AG09319 (cell line): ENCODE measurements at regions not wholly inside any gene's neighbourhood (a gene's known extent, or its start where the extent isn't known, plus 50 kb on each side); places are given as distances from the start of the nearest gene placed in this dataset.

Experiments
- DNase-seq: peaks from one replicate; pipeline ENCODE4 v3.0.0-alpha.2; 2010; ENCODE audit warnings: low read depth; ENCODE audit errors: extremely low read depth
- TF ChIP-seq, protein P1 (sequence below): IDR thresholded peaks from 2 replicates; pipeline ENCODE4 v1.5.1; 2011; ENCODE audit warnings: low read depth, mild to moderate bottlenecking, inconsistent platforms, low read length, moderate library complexity

DNA sequence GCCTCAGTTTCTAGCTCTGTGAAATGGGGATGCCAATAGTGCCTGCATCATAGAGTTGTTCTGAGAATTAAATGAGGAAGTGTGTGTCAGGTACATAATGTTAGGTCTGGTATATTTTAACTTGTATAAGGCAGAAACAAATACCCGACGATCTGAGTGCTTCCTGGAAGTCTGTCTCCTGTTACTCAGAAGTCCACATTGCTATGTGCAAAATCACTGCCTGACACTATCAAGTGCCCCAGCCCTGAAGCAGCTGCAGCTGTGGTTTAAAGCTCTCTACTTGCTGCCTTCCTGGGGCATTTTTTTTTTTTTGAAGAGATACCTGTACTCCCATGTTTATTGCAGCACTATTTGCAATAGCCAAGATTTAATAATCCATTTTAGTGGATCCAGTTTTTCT is 125.3 kb downstream of the SLC4A3 start:
- TF ChIP-seq, protein P1, sequence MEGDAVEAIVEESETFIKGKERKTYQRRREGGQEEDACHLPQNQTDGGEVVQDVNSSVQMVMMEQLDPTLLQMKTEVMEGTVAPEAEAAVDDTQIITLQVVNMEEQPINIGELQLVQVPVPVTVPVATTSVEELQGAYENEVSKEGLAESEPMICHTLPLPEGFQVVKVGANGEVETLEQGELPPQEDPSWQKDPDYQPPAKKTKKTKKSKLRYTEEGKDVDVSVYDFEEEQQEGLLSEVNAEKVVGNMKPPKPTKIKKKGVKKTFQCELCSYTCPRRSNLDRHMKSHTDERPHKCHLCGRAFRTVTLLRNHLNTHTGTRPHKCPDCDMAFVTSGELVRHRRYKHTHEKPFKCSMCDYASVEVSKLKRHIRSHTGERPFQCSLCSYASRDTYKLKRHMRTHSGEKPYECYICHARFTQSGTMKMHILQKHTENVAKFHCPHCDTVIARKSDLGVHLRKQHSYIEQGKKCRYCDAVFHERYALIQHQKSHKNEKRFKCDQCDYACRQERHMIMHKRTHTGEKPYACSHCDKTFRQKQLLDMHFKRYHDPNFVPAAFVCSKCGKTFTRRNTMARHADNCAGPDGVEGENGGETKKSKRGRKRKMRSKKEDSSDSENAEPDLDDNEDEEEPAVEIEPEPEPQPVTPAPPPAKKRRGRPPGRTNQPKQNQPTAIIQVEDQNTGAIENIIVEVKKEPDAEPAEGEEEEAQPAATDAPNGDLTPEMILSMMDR: no peak
- no peak for DNase-seq

DNA sequence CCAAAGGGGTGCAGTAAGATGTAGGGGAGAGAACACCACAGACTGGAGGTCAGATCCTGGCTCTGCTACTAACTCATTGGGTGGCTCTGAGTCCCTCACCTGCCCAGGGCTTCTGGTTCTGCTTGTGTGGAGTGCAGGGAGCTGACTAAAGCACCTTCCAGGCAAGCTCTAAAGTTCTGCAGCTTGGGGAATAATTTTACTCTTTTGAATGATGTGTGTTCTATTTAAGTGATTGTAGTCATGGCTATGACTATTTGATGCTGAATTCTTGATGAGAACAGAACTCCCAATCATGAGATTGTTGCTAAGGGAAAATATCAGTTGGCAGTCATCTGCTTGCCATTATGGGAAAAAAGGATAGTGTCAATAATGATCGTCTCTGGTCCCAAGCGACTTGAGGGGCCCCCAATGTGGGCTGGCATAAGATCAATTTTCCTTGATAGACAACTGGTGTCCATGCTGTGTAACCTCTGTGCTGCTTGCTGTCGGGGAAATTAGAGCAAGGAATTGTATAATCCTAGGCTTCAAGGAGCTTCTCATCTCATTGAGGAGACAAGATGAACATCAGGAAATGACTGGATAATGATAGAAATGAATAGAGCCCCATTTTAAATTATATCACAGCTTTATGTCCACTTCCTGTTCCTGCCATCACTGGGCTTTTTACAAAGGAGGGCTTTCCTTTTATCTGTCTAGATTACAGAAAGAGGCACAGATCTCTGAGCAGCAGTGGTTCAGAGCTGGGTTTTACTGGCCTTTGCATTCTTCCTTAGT is 131.7 kb downstream of the SLC4A3 start:
- TF ChIP-seq, protein P1: no peak

DNA sequence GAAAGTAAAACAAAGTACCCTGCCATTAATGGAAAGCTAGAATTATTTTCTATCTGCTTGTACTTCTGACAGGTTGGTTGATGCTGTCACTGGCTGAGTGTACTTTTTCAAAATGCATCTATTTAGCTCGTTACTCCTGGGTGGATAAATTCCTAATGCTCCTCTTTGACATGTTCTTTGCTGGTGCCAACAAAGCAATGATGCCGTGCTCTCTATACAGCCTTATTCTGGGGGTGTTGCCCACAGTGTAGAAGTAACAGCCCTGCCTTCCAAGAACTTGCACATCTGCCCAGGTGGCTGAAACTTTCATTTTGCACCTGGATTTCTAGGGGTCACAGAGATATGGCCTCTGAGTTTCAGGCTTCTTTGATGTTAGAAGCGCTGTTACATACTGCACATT is 132.4 kb downstream of the SLC4A3 start:
- TF ChIP-seq, protein P1: no peak
- no peak for DNase-seq

More for the DNA sequence above, 131.7 kb downstream of the SLC4A3 start:
- DNase-seq: no peak

DNA sequence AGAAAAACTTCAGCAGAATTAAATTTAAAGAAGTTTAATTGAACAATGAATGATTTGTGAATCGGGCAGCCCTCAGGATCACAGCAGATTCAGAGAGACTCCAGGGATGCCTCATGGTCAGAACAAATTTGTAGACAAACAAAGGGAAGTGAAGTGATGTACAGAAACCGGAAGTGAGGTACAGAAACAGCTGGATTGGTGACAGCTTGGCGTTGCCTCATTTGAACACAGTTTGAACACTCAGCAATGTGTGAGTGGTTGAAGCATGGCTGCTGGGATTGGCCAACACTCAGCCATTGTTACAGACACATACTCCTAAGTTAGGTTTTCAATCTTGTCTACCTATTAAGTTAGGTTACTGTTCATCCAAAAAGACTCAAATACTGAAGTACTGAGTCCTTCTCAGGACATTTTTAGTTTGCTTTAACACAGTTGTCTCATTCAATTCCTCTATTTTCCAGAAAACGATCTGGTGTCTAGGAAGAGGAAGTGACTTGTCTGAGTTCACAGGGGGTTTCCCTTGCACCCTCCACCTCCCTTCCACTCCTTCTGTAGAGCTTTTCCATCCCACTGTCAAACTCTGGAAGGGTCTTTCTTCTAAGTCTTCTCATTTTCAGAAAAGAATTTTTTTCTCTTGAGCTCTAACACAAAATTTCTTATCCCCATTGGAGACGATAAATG is 137.9 kb downstream of the SLC4A3 start:
- TF ChIP-seq, protein P1: no peak
- DNase-seq: no peak

DNA sequence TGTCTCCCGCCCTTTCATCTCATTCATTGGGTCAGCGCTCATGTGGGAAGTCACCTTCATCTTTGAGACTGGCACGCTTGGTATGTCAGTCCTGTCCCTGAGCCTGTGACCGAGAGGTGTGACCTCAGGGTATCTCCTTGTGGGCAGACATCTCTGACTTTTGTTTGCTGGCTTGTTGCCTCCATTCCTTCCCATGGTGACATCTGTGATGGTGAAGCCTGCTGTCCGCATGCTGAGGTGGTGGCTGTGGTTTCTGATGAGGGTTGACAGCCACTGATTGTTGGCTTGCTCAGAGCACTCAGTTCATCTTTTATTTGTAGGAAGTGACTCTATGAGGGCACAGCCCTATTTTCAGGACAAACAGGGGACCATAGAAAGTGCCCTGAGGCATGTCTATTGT is 139.2 kb downstream of the SLC4A3 start:
- no peak for DNase-seq
- TF ChIP-seq, protein P1: no peak

DNA sequence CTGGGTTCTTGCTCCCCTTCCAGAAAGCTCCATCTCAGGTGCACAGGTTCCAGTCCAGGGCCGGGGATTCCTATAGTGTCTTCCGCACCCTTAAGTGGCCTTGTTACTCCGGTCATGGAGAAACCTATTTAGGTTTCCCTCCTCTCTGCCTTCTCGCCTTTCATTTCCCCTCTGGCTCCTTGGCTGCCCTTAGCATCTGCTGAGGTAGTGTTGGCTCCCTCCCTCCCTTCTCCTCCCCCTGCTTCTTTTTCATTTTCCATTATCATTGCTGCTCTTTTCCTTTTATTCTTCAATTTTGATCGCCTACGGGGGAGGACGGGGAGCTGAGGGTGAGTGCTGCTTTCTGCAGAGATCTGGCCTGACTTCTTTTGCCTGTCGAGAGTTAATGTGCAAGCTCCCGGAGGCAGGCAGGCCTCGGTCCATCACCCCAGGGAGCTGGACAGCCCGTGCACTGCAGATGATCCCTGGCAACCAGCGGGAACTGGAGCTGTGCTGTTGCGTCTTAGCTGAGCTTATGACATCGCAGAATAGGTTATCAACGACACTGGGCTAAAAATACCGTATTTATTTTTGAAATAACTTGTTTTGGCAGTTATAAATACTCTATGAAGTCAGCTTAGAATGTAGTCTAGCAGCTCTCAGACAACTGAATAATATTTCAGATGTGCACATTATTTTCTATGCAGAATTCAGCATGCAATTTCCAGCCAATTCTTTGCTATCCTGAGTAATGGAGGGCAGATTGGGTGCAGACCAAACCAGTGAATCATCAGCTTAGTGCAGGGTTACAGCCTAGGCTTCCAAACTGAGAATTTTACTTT is 141.9 kb downstream of the SLC4A3 start:
- TF ChIP-seq, protein P1: no peak
- DNase-seq: no peak
